H1 (cell line): ENCODE measurements at regions not wholly inside any gene's neighbourhood (a gene's known extent, or its start where the extent isn't known, plus 50 kb on each side); places are given as distances from the start of the nearest gene placed in this dataset.

Source experiments
- CTCF ChIA-PET: fragments of 300-600 bp; sonication (Branson Sonifier 250); formaldehyde crosslinking; loops from one replicate; lab custom pipeline; 2021; ENCODE audit not compliant: partially characterized antibody; lab: Charles Lee
- POLR2A ChIA-PET: fragments of 300-600 bp; sonication (Branson Sonifier 250); formaldehyde crosslinking; loops from one replicate; lab custom pipeline; 2021; ENCODE audit warnings: inconsistent platforms; ENCODE audit not compliant: partially characterized antibody; lab: Charles Lee
- DNase-seq, 2 experiments: peaks; one replicate each; pipeline versions ENCODE4 v3.0.0 to v3.0.0-alpha.2; 2010 to 2022; ENCODE audit warnings: low spot score in 2 of 2, low read depth in 1 of 2, mixed read lengths in 1 of 2
- FAIRE-seq: peaks from 2 replicates; lab custom pipeline; 2011; peaks lifted over from hg19 to GRCh38; lab: Jason Lieb, UNC
- H2AFZ ChIP-seq: 2 replicates; pipeline ENCODE4 v1.8.1; 2012; ENCODE audit warnings: low read length, inconsistent platforms
- H2AK5ac ChIP-seq: 2 replicates; pipeline ENCODE4 v1.6.1; 2013; ENCODE audit warnings: low read depth, low read length
- H2BK120ac ChIP-seq: replicated peaks from 2 replicates; pipeline ENCODE3; 2013; ENCODE audit warnings: low read depth, low read length, inconsistent platforms
- H2BK12ac ChIP-seq: 2 replicates; pipeline ENCODE4 v1.6.1; 2013; ENCODE audit warnings: low read depth, low read length
- H2BK15ac ChIP-seq: 2 replicates; pipeline ENCODE4 v1.6.1; 2013; ENCODE audit warnings: low read length
- H2BK20ac ChIP-seq: 2 replicates; pipeline ENCODE4 v1.6.1; 2013; ENCODE audit warnings: low read length
- H2BK5ac ChIP-seq: 2 replicates; pipeline ENCODE4 v1.6.1; 2013; ENCODE audit warnings: low read depth, low read length
- H3K14ac ChIP-seq: 2 replicates; pipeline ENCODE4 v1.6.1; 2013; ENCODE audit warnings: inconsistent platforms; ENCODE audit not compliant: insufficient read length
- H3K18ac ChIP-seq: 2 replicates; pipeline ENCODE4 v1.6.1; 2013; ENCODE audit warnings: low read length; ENCODE audit errors: extremely low read depth
- H3K23ac ChIP-seq: 2 replicates; pipeline ENCODE4 v1.6.1; 2013; ENCODE audit warnings: inconsistent platforms; ENCODE audit not compliant: insufficient read length
- H3K23me2 ChIP-seq: 2 replicates; pipeline ENCODE4 v1.6.1; 2013; ENCODE audit warnings: low read depth, low read length
- H3K27ac ChIP-seq: 2 replicates; pipeline ENCODE4 v1.6.1; 2011; ENCODE audit warnings: low read depth, low read length, inconsistent platforms
- H3K27me3 ChIP-seq, 4 experiments: replicated peaks in 1 of 4; 1 replicate in 1 of 4; 2 replicates in 3 of 4; pipeline versions ENCODE4 v1.6.1 to v1.8.1; 2011 to 2013; ENCODE audit warnings: low read length in 3 of 4, mild to moderate bottlenecking in 3 of 4, inconsistent platforms in 2 of 4, mixed read lengths in 2 of 4, moderate library complexity in 1 of 4; ENCODE audit not compliant: control insufficient read depth in 3 of 4, insufficient read depth in 3 of 4; ENCODE audit errors: extremely low read depth in 1 of 4
- H3K36me3 ChIP-seq, 4 experiments: 2 replicates each; pipeline versions ENCODE4 v1.6.1 to v1.8.1; 2011 to 2013; ENCODE audit warnings: mild to moderate bottlenecking in 4 of 4, low read length in 3 of 4, moderate library complexity in 2 of 4, control low read depth in 1 of 4, inconsistent platforms in 1 of 4; ENCODE audit not compliant: insufficient read depth in 4 of 4, control insufficient read depth in 2 of 4
- H3K4ac ChIP-seq: replicated peaks from 2 replicates; pipeline ENCODE3; 2013; ENCODE audit warnings: low read length, low read depth, mixed read lengths, inconsistent platforms; ENCODE audit not compliant: insufficient read length
- H3K4me1 ChIP-seq, 4 experiments: replicated peaks in 1 of 4; 1 replicate in 1 of 4; 2 replicates in 3 of 4; pipeline versions ENCODE4 v1.6.1 to v1.8.1; 2011 to 2013; ENCODE audit warnings: low read length in 3 of 4, inconsistent platforms in 2 of 4, mixed read lengths in 1 of 4; ENCODE audit not compliant: insufficient read depth in 4 of 4, control insufficient read depth in 3 of 4
- H3K4me2 ChIP-seq, 2 experiments: 2 replicates each; pipeline versions ENCODE4 v1.6.1 to v1.8.1; 2011 to 2013; ENCODE audit warnings: low read depth in 2 of 2, low read length in 2 of 2, control low read depth in 1 of 2, inconsistent platforms in 1 of 2, mild to moderate bottlenecking in 1 of 2; ENCODE audit not compliant: insufficient read depth in 1 of 2
- H3K4me3 ChIP-seq, 4 experiments: fragments of 200-600, 300-600 bp in 1 of 4; sonication (generic), shearing (Covaris generic), sonication (Bioruptor Twin) in 1 of 4; 2 replicates each; pipeline versions ENCODE4 v1.5.1 to v1.8.1; 2011 to 2016; ENCODE audit warnings: low read length in 4 of 4, low read depth in 3 of 4, control low read depth in 2 of 4, inconsistent platforms in 2 of 4, mild to moderate bottlenecking in 2 of 4, mixed read lengths in 1 of 4, moderate library complexity in 1 of 4; ENCODE audit not compliant: insufficient read depth in 2 of 4; ENCODE audit errors: extremely low read depth in 1 of 4
- H3K56ac ChIP-seq: replicated peaks from 2 replicates; pipeline ENCODE3; 2013; ENCODE audit warnings: low read depth, mild to moderate bottlenecking, mixed read lengths, low read length, inconsistent platforms; ENCODE audit not compliant: insufficient read length
- H3K79me1 ChIP-seq: 2 replicates; pipeline ENCODE4 v1.6.1; 2013; ENCODE audit warnings: low read depth, low read length, control low read depth
- H3K79me2 ChIP-seq, 2 experiments: 2 replicates each; pipeline versions ENCODE4 v1.6.1 to v1.8.1; 2012 to 2013; ENCODE audit warnings: low read length in 2 of 2, mild to moderate bottlenecking in 2 of 2, inconsistent platforms in 1 of 2; ENCODE audit not compliant: insufficient read depth in 2 of 2, control insufficient read depth in 1 of 2
- H3K9ac ChIP-seq, 4 experiments: replicated peaks in 1 of 4; 1 replicate in 1 of 4; 2 replicates in 3 of 4; pipeline versions ENCODE4 v1.6.1 to v1.8.1; 2011 to 2013; ENCODE audit warnings: low read depth in 3 of 4, low read length in 3 of 4, control low read depth in 2 of 4, mild to moderate bottlenecking in 2 of 4, moderate library complexity in 2 of 4, inconsistent platforms in 1 of 4; ENCODE audit errors: extremely low read depth in 1 of 4
- H3K9me3 ChIP-seq, 2 experiments: 2 replicates each; pipeline versions ENCODE4 v1.6.1 to v1.8.1; 2012 to 2013; ENCODE audit warnings: mild to moderate bottlenecking in 2 of 2, moderate library complexity in 2 of 2, control low read depth in 1 of 2, inconsistent platforms in 1 of 2, low read depth in 1 of 2, low read length in 1 of 2, mixed read lengths in 1 of 2; ENCODE audit not compliant: insufficient read depth in 2 of 2
- H4K20me1 ChIP-seq, 2 experiments: replicated peaks in 1 of 2; 2 replicates each; pipeline versions ENCODE3 to v1.8.1; 2011 to 2013; ENCODE audit warnings: inconsistent platforms in 2 of 2, low read length in 2 of 2, mild to moderate bottlenecking in 1 of 2; ENCODE audit not compliant: insufficient read depth in 2 of 2, control insufficient read depth in 1 of 2
- H4K5ac ChIP-seq: 2 replicates; pipeline ENCODE4 v1.6.1; 2013; ENCODE audit warnings: low read length, low read depth, mixed read lengths, inconsistent platforms; ENCODE audit not compliant: insufficient read length
- H4K8ac ChIP-seq: 2 replicates; pipeline ENCODE4 v1.8.0; 2013; ENCODE audit warnings: mild to moderate bottlenecking, moderate library complexity, low read length, inconsistent platforms; ENCODE audit not compliant: insufficient read depth; ENCODE audit errors: extremely low read depth
- H4K91ac ChIP-seq: replicated peaks from 2 replicates; pipeline ENCODE3; 2013; ENCODE audit warnings: low read length, mixed read lengths, inconsistent platforms; ENCODE audit not compliant: insufficient read length
- POLR2AphosphoS5 ChIP-seq: IDR thresholded peaks from 2 replicates; pipeline ENCODE4 v1.6.1; 2011; ENCODE audit warnings: low read depth, low read length

DNA sequence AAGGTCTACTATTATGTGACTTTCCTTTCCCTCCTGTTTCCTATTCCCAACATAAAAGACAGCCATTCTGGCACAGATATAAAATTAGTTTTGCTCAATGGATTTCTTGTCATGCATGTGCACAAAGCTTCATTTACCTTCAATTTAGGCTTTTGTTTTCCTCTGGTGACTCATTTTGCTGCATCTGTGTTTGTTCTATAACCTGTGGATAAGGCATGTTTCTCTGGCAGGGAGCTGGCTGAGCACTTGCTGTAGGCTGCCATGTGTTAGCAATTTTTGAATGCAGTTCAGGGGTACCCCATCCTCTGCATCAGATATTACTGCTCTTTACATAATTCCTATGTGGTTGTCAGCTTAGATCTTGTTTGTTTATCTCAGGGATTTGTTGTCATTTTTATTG is 202.8 kb upstream of the GRID2 start:
- Histone ChIP-seq H4K5ac (no peak overlapping the region), H3K4me2 (no peak overlapping the region), H2BK12ac (no peak overlapping the region), H4K8ac (no peak overlapping the region), H4K20me1 (no peaks in the 10 kb centered on the region), H3K4me3 (no peak overlapping the region), H2AK5ac (no peak overlapping the region), H3K23ac (no peak overlapping the region), H2BK15ac (no peak overlapping the region), H3K79me1 (no peaks in the 10 kb centered on the region), H2BK5ac (no peak overlapping the region), H2BK120ac (no peak overlapping the region), H3K36me3 (no peaks in the 10 kb centered on the region), H3K27me3 (no peaks in the 10 kb centered on the region), H2AFZ (no peak overlapping the region), H3K27ac (no peak overlapping the region), H2BK20ac (no peak overlapping the region), H3K56ac (no peak overlapping the region), H3K9me3 (no peaks in the 10 kb centered on the region), H3K9ac (no peak overlapping the region), H3K14ac (no peak overlapping the region), H3K4me1 (no peaks in the 10 kb centered on the region), H3K18ac (no peak overlapping the region), H3K79me2 (no peaks in the 10 kb centered on the region), H3K23me2 (no peaks in the 10 kb centered on the region), H3K4ac (no peak overlapping the region), H4K91ac (no peak overlapping the region)
- FAIRE-seq (no peak), DNase-seq (no peak)
- ChIA-PET POLR2A (no interaction called here), CTCF (interaction anchor here (0.6 to 1.3 kb wide), 2 partner anchors 41 to 110 kb away, joined by 3 read pairs; no protein-coding TSS in a partner anchor)
- TF ChIP-seq POLR2AphosphoS5 = no peak
